GM23338 (cell line): ENCODE measurements at regions not wholly inside any gene's neighbourhood (a gene's known extent, or its start where the extent isn't known, plus 50 kb on each side); places are given as distances from the start of the nearest gene placed in this dataset.

Experiments used
- CREB1 ChIP-seq: fragments of 250-450 bp; sonication (Bioruptor Pico); IDR thresholded peaks from 2 replicates; pipeline ENCODE4 v1.5.0; 2020; ENCODE audit warnings: low read depth, mild to moderate bottlenecking, moderate library complexity
- CTCF ChIP-seq, 2 experiments: fragments of 200-600 bp in 1 of 2; sonication (generic) in 1 of 2; conservative IDR thresholded peaks; 2 replicates each; pipeline versions ENCODE4 v1.5.1 to v1.6.1; 2016 to 2017; ENCODE audit warnings: antibody characterized with exemption in 2 of 2, low read depth in 2 of 2, mild to moderate bottlenecking in 2 of 2, moderate library complexity in 1 of 2
- ETS1 ChIP-seq: IDR thresholded peaks from 2 replicates; pipeline ENCODE4 v1.6.1; 2016; ENCODE audit warnings: antibody characterized with exemption
- EZH2 ChIP-seq: fragments of 200-600 bp; sonication (generic); IDR thresholded peaks from one replicate; pipeline ENCODE4 v1.8.0; 2017; ENCODE audit warnings: antibody characterized with exemption, mild to moderate bottlenecking, low read depth; ENCODE audit not compliant: unreplicated experiment
- EZH2phosphoT487 ChIP-seq: fragments of 200-600 bp; sonication (generic); IDR thresholded peaks from one replicate; pipeline ENCODE4 v1.8.1; 2018; ENCODE audit warnings: antibody characterized with exemption; ENCODE audit not compliant: unreplicated experiment
- JUNB ChIP-seq: IDR thresholded peaks from one replicate; pipeline ENCODE4 v1.6.1; 2016; ENCODE audit warnings: antibody characterized with exemption; ENCODE audit not compliant: unreplicated experiment
- POLR2AphosphoS5 ChIP-seq: IDR thresholded peaks from 2 replicates; pipeline ENCODE4 v1.6.1; 2016; ENCODE audit warnings: antibody characterized with exemption, low read depth
- REST ChIP-seq: IDR thresholded peaks from one replicate; pipeline ENCODE4 v1.6.1; 2018; ENCODE audit warnings: antibody characterized with exemption; ENCODE audit not compliant: unreplicated experiment
- ZNF114 ChIP-seq: fragments of 250-450 bp; sonication (Bioruptor Pico); IDR thresholded peaks from 2 replicates; pipeline ENCODE4 v1.5.0; 2020; ENCODE audit warnings: mild to moderate bottlenecking, moderate library complexity

- TF ChIP-seq CTCF (conservative IDR thresholded peaks at IDR 0.05; ENCODE audit: low read depth in 2 of 2) (no peak), EZH2 (no peak), ZNF114 (CRISPR knock-in tag) (no peak), REST (no peak), EZH2phosphoT487 (no peak), ETS1 (no peak), JUNB (no peak), CREB1 (CRISPR knock-in tag) (no peak), POLR2AphosphoS5 (no peak)
Measured at GRCh38 chr3:107962037-107962436, 128.8 kb downstream of the CD47 start.
